GM19438 (cell line): ENCODE measurements at regions not wholly inside any gene's neighbourhood (a gene's known extent, or its start where the extent isn't known, plus 50 kb on each side); places are given as distances from the start of the nearest gene placed in this dataset.

Experiments used
- ATAC-seq: cut with Tn5 transposase; IDR thresholded peaks from one replicate; pipeline ENCODE4 v1.9.1; 2021; ENCODE audit warnings: low read depth; ENCODE audit not compliant: unreplicated experiment

DNA sequence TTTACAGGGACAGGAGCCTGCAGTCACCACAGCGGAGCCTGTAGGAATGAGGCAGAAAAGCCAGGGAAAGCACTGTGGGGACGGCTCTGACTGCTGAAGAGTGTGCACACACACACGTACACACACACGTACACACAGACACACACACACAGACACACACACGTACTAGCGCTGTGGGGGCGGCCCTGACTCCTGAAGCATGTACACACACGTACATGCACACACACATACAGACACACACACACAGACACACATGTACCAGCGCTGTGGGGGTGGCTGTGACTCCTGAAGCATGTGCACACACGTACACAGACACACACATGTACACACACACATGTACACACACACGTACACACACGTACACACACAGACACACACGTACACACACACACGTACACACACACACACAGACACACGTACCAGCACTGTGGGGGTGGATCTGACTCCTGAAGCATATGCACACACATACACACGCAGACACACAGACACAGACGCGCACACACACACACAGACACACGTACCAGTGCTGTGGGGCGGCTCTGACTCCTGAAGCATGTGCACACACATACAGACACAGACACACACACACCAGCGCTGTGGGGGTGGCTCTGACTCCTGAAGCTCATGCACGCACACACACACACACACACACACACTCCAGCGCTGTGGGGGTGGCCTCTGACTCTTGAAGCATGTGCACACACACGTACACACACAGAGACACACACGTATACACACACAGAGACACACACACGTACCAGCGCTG is 127.3 kb downstream of the DLL1 start:
- ATAC-seq = no peak

- no peak for ATAC-seq
Measured at GRCh38 chr6:170162775-170163404, 128.0 kb downstream of the DLL1 start.

DNA sequence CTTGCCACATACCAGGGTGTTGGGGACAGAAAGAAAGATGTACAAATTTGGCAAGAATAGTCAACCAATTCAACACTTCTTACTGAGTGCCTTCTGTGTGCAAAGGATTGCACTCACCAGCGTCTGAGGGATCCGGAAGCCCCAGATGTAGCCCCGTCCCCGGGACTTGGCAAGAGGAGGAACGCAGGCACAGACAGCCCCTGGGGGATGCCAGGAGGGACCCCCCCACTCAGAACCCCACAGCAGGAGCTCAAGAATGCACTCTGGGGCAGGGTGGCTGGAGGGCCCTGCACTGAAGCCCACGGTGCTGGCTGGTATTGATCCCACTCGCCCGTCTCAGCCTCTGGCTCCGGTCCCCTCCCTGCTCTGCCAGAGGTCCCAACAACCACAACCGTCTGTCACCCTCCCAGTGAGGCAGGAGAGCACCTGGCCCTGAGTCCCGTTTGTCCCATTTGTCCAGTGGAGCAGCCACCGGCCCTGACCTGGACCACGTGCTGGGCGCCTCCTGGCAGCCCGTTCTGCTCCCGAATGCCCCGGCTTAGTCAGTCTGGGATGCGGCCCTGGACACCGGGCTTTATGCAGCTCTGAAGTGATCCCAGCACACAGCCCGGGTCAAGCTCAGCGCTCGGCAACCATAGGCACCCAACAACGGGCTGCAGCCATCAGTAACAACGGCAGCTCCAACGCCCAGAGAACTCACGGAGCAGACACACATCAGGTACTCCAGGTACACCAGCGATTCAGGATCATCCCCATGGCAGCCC is 128.7 kb downstream of the DLL1 start:
- no peak for ATAC-seq

- no peak for ATAC-seq
Measured at GRCh38 chr6:170160628-170161611, 130.0 kb downstream of the DLL1 start.

GRCh38 chr6:170160031-170160627 is 130.7 kb downstream of the DLL1 start:
- ATAC-seq = no peak

DNA sequence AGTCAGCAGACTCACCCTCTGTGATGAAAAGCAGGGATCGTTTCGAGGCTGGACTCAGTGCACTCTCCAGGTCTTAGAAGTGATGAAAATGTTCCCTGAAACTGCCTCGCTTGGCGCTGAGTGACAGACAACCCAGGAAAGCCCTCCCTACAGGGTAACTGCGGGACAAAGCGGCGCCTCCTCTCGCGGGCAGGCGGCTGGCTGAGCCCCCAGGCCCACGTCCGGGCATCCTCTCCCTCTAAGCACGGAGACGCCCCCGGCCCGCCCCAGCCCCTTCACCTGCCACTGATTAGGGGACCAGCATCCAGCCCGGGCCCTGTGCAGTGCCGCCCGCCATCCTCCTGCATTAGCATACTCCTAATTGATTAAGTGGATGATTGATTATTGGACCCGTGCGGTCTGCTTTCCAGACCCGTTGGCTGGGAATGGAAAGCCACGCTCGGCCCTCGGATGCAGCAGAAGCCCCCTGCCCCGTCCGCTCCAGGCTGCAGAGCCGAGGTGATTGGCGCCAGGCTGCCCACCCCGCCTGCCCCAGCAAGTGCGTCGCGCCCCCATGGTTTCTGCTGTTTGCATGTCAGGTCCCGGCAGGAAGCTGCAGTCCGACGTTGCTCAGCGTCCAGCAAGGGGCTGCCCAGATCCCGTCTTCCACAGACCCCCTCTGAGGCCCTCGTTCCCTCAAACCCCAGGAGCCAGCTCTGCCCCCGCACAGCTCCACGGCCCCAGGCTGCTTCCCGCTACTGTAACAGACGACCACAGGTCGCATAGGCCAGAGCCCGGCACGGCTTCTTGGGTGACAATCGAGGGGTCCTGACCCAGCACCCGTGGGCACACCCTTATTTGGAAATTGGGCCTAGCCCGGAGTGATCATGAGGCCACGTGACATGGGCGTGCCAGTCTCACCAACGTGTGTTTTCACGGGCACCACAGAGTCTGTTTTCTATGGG is 131.6 kb downstream of the DLL1 start:
- no peak for ATAC-seq

GRCh38 chr6:170158296-170159021 is 132.4 kb downstream of the DLL1 start:
- ATAC-seq = no peak

DNA sequence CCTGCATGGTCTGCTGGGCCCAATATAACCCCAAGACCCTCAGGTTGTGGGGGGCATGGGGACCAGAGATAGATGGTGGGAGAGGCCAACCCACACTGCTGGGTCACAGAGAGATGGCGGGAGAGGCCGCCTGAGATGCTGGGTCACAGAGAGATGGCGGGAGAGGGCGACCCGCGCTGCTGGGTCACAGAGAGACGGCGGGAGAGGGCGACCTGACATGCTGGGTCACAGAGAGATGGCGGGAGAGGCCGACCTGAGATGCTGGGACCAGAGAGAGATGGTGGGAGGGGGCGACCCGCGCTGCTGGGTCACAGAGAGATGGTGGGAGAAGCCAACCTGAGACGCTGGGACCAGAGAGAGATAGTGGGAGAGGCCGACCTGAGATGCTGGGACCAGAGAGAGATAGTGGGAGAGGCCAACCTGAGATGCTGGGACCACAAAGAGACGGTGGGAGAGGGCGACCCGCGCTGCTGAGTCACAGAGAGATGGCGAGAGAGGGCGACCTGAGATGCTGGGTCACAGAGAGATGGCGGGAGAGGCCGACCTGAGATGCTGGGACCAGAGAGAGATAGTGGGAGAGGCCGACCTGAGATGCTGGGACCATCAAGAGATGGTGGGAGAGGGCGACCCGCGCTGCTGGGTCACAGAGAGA is 133.2 kb downstream of the DLL1 start:
- no peak for ATAC-seq

GRCh38 chr6:170156448-170157375 is 134.2 kb downstream of the DLL1 start:
- no peak for ATAC-seq

DNA sequence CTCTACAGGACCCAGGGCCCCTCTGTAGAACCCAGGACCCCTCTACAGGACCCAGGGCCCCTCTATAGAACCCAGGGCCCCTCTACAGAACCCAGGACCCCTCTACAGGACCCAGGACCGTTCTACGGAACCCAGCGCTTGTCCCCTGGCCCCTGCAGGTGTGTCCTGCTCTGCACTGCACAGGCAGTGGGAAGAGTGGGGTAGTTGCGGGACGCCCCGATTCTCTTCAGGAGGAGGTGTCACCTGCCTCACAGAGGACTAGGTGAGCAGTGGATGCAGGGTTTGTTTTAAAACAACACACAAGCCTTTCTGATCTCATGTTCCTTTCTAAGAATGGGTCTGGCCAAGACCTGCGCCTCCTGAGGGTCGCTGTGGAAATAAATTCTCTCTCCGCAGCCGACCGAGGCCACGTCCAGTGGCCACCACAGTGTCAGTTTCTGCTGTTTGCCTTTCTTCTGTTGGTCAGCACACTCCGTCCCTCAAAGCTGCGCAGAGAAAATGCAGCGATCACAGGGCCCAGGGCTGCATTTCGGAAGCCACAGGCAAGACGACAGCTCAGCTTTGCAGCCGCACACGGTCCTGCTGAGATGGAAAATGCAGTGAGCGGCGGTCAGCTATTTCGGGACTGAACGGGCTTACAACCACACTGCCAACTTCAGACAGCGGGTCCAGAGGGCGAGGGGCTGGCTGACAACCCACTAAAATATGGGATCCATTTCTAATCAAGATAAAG is 135.2 kb downstream of the DLL1 start:
- no peak for ATAC-seq

- ATAC-seq = no peak
Measured at GRCh38 chr6:170153436-170154319, 137.2 kb downstream of the DLL1 start.

DNA sequence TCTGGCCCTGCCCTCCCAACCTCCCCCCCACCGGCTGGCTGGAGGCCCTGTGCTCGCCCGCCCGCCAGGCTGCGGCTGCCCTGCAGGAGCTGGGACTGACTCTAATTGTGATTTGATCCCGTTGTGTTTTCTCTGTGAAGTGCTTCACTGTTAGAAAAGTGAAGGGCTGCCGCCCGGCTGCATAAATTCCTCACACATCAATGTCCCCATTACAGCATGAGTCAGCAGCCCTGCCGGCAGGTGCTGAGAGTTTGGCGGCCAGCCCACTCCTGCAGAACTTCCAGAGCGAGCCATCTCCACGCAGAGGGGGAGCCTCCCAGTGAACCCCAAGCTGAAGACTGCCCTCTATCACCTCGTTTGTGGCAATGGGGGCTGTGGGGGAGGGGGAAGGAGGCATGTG is 137.9 kb downstream of the DLL1 start:
- no peak for ATAC-seq

- no peak for ATAC-seq
Measured at GRCh38 chr6:170152124-170152926, 138.6 kb downstream of the DLL1 start.

GRCh38 chr6:170151804-170152123 is 139.1 kb downstream of the DLL1 start:
- ATAC-seq = no peak
